HG03175 (cell line): ENCODE measurements at regions not wholly inside any gene's neighbourhood (a gene's known extent, or its start where the extent isn't known, plus 50 kb on each side); places are given as distances from the start of the nearest gene placed in this dataset.

Experiments used
- ATAC-seq: cut with Tn5 transposase; IDR thresholded peaks from one replicate; pipeline ENCODE4 v1.9.1; 2021; ENCODE audit warnings: mild to moderate bottlenecking, moderate library complexity; ENCODE audit not compliant: unreplicated experiment

DNA sequence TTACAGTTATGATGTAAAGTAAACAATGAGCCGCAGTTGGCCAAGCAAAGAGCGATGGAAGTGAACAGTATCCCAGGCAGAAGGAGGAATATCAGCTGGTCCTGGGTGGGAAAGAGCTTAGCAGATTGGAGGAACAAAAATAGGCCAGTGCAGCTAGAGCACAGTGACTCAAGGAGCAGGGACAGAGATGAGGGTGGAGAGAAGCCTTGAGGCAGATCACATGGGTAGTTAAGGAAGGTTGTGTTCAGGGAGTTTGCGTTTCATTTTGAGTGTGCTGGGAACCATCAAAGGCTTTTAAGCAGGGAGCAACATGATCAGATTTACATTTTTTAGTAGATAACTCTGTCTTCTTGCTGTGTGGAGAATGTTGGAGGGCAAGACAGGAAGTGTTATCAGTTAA is 113.6 kb downstream of the OAT start:
- no peak for ATAC-seq

DNA sequence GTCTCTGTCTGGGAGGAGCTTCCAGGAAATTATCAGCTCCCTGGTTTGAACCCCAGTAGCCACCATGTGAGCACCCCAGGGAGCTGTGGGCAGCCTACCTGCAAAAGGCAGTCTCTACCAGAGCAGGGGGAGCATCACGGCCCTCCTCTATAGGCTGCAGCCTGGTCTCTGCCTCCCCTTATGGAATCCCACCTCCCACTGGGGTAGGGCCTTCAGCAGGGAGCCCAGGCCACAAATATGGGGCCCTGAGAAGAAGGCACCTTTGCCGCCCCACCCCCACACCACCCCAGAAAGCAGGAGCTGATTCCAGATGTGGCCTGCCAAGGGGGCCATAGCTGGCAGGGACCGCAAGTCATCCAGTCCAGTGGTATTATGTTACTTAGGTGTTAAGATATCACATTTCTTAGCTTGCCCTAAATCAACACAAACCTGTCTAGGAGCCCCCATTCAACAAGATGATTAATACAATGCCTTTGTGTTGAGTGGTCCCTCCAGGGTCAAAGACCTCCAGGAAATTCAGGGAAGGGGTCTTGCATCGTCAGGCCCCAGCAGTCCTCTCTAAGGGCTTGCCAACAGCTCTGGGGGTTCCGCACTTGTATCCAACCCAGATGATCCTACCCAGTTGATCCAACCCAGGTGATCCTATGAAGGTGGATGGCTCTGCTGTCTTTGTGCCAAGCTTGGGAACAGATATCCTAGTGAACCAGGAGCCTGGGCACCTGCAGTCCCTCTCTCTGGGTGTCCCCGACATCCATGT is 114.9 kb downstream of the OAT start:
- no peak for ATAC-seq

DNA sequence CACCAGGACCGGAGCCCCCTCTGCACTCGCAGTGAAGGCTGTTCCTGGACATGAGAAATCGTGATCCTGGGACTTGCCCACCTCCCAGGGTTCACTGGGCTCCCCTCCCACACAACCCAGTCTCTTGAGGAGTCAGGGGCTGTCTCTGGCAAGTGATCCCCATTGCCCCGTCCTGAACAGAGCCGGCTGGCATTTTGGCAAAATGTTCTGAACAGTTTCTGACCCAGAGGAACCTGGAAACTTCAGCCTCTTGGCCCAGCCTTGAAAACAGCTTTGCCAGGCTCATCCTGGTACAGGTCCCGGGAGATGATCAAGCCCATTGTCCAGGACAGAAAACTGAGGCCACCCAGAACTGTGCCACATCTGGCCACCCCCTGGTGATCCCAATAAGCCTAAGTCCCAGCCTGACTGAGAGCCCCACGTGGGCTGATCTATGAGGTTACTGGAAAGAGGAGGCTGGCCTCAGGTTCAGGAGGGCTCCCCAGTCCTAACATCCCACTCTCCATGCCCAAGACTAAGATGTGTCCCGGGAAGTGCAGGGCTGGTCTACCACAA is 115.7 kb downstream of the OAT start:
- ATAC-seq, result no peak

DNA sequence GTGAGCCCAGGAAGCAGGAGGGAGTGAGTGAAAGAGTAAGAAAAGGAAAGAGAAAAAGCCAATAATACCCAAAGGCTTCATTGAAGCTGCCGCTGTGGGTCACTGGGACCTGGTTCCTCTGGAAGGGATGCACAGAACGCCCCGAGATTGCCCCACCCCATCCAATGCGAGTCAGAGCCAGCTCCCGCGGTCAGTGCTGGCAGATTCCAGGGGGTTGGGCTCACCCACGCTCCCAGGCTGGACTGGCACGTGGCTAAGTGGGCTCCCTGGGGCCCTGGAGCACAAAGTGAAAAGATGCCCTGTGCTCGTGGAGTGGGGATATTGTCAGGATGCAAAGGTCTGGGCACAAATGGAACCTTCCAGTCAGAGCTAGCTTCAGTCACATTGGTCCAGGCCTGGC is 117.0 kb downstream of the OAT start:
- ATAC-seq, result no peak

DNA sequence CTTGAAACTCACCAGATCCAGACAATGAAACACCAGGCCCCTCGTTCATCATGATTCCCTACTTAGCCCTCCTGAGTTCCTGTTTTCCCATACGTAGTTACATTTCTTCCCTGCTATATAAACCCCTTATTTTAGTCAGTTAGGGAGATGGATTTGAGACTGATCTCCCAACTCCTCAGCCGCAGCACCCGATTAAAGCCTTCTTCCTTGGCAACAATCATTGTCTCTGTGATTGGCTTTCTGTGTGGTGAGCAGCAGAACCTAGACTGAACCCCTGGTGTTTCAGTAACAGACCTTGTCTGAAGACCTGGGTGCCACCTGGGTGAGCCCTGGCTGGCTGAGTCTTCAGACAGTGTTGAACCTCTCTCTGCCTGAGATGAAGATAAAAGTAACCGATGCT is 118.0 kb downstream of the OAT start:
- ATAC-seq, result no peak

DNA sequence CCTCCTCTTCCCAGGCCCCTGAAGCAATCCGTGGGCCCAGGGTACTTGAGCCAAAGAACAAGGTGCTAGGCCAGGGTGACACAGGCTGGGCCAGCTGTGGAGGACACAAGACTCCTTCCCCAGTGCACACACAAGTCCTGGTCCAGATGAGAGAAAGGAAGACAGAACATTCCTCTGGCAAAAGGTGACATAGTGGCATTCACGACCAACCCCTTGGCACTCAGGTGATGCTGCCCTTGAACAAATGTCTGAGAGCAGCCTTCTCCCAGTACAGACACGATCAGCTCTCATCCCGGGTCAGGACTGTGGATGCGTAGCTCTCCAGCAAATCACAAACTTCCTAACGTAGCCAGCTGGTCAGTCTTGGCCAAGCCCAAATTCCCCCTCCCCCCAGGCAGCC is 118.5 kb downstream of the OAT start:
- ATAC-seq, result no peak

DNA sequence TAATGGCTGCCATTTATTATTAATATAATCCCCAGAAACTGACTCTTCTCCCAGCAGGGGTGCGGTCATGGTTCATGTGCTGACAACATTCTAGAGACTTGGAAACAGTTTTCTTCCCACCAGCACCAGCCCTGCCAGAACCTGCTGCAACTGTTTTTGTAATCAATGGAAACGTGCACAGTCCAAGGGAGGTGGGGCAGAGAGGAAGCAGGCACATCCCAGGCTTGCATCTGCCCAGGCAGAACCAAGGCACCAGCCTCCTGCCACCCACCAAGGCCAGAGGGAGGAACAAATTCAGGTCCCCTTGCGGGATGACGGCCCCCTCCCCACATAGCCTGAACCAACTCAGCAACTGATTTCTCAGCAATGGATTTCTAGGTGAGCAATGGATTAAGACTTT is 119.0 kb downstream of the OAT start:
- ATAC-seq, result no peak

DNA sequence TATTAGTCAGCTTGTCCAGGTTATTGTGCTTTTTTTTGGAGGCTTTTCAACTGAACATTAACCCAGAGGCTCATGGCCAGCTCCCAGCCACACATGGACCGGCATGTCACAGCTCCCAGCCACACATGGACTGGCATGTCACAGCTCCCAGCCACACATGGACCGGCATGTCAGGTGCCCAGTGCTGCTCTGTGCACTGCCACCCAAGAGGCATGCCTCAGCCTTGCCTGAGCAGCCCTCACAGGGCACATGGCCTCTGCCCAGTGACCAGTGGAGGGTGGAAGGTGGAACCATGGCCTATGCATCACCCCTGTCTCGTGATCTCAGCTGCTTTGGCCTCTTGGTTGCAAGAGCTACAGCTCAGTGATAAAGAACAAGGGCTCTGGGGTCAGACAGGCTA is 119.8 kb downstream of the OAT start:
- no peak for ATAC-seq

DNA sequence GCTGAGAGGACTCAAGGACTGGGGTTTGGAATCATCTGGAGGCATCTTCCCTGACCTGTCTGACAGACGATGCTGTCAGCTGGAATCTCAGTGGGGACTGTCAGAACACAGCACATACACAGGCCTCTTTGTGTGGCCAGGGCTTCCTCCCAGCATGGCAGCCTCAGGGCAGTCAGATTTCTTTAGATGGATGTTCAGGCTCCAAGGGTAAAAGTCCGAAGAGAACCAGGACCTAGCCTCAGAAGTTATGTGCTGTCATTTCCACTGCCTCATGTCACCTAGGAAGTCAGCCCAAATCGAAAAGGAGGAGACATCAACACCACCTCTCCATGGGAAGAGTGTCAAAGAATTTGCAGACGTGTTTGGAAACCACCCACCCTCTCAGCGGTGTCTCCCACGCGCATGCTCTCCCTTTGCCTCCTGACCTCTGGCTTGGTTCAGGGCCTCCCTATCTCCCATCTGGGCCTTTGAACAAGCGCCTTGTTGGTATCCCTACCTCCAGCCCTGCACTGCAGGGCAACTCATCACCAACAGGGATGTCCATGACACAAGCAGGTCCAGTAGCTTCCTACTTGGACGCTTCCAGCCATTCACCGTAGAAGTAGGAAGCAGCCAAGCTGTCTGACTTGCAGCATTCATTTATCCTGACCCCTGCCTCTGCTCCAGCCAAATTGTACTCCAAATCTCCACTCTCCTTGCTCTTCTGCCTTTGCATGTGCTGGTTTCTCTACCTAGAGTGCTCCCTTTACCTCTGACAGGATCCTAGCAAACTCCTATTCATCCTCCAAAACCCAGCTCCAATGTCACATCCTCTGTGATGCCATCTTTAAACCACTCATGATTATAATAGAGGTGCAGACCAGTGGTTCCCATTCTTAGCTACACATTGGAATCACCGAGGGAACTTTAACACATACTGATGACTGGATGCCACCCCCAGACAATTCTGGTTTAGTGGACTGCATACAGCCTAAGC is 121.6 kb downstream of the OAT start:
- no peak for ATAC-seq

DNA sequence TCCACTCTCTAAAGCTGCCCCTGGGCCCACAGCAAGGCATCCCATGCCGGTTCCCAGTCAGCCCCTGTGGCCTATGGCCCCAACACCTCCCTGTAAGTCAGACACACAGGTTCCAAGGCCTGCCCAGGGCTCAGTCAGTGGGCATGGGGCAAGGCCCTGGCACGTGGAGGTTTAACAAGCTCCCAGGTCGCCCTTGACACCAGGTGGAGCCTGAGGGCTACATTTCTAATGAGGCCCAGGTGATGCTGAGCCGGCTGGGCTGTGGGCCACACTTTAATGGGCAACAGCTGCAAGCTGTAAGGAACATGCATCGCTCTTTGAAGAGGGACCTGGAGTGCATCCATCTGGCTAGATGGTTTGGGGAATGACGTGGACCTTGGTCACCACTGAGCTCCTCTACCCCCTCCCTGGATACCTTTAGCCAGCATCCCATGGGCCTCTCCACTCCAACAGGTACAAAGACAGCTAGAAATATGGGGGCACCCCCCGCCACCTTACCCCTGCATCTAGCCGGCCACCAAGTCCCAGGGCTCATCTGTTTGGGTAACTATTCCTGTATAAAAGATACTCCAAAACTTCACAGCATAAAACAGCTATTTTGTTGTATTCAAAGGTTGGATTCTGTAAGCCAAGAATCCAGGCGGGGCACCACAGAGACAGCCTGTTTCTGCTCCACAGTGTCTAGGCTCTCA is 122.5 kb downstream of the OAT start:
- no peak for ATAC-seq

DNA sequence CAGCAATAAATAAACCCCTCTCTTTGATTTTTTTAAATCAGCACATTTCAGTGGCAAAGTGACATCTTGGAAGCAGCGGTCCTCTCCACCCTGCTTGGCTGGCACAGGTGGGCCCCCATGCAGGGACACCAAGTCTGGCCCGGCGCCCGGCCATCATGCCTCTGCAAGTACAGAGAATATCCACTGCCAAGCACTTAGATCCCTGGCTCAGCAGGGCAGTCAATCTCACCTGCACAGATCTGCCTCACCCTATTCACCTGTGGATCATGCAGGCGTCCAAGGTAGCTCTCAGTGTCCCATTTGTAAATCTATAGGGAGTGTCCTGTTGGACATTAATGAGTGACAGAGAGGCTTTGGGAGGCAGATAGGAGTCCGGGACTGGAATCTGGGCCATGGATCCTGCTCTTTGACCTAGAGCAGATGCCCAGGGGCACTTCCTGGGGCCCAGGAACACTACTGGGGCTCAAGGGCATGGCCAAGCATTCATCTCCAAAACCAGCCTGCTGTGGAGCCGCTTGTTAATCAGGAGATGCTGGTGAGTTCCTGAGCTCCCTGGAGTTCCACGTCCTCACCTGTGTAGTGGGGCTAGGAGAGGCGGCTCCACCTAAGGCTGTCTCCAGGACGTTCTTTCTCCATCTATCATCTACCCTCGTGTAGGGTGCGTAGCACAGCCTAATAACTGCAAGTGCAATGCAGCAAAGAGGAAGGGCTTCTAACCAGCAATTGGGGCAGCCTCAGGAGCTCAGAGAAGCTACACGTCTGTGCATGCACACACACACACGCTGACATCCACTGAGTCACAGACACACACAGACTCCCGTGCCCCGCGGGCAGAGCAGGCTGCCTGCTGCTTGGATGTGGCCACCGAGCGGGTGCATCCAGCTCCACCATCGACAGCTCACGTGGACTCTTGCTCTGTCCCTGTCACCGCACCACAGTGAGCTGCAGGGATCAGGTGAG is 123.6 kb downstream of the OAT start:
- no peak for ATAC-seq

DNA sequence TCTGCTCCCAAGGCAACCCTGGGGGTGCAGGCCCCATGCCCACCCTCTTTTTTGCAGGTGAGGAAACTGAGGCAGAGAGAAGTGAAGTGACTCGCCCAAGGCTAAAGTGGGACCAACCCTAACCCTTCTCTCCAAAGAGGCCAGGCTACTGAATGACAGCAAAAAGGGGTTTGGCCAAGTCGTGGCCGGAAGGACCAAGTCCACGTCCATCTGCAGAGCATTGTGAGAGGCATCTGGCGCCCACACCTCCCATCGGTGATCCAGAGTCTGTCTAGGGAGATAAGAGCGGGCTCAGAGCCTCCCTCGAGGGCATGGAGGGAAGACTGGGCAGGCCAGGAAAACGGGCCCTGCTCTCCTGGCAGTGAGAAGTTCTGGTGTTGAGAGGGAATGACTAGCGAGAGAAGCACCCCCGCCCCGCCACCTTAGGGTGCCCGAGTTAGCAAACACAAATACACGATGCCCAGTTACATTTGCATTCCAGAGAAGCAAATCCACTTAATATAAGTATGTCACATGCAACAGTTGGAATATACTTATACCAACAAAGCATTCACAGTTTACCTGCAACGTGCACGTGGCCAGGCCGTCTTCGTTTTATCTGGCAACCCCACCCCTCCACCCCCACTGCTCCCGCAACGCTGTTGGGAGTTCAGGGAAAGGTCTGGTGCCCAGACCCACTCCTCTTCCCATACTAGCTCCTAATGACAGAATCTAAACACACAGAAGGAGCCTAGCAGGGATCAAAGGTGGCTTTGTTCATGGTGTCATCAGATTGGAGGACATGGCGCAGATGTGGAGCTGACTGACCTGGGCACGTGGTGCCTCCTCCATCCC is 124.9 kb downstream of the OAT start:
- ATAC-seq, result no peak

DNA sequence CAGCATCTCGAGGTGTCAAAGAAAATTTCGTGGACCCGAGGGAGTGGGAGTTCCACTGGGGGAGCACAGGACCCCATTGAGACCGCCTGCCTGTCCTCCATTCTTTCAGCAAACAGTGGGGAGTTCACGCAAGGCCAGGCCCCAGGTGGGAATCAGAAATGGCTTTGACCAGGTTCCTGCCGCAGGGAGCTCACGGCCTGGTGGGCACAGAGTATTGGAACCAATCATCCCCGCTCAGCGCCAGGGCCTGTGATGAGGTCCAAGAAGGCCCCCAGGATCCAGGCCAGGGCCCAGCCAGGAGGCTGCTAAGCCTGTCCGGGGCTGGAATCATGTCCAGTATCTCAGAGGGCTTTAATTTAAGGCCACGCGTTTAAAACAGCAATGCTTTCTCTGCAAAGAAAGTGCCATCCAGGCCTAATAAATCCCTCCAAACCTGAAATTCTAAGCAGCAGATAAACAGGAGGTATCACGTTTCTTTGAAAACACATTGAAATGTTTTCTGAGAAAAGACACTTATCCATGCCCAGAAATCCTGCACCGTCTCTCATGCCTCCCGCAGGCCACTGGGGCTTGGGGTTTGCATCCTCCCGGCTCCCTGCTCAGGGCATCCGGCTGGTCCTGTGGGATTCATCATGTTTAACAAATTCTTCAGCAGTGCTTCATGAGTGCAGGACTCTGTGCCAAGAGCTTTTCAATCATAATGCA is 125.7 kb downstream of the OAT start:
- no peak for ATAC-seq

DNA sequence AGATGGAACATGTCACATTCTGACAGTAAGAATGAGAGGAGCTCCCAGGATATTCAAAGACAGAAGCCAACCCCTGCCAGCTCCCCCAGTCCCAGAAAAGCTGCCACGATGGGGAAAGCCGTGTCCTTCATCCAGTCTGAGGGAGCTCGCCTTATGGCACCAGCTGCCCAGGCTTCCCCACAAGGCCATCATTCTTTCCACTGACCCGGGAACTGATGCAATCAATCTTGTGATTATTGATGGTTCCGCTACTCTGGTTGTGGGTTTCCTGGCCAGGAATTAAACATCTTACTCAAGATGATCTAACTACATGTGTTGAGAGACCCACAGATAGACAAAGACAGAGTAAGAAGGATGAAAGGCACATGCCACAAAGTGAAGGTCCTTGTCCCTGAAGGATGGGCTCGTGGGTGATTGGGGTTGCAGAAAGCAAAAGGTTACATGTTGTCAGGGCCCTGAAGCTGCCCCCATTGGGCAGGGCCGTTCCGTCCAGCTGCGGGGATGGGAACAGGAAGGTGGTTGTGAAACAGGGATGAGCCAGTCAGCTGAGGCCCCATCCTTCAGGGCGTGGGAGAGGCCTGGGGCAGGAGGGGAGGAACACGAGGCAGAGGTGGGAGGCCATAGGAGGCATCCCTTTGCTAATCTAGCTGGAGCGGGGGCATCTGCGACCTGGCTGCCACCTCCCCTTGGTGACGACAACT is 127.6 kb downstream of the OAT start:
- no peak for ATAC-seq

DNA sequence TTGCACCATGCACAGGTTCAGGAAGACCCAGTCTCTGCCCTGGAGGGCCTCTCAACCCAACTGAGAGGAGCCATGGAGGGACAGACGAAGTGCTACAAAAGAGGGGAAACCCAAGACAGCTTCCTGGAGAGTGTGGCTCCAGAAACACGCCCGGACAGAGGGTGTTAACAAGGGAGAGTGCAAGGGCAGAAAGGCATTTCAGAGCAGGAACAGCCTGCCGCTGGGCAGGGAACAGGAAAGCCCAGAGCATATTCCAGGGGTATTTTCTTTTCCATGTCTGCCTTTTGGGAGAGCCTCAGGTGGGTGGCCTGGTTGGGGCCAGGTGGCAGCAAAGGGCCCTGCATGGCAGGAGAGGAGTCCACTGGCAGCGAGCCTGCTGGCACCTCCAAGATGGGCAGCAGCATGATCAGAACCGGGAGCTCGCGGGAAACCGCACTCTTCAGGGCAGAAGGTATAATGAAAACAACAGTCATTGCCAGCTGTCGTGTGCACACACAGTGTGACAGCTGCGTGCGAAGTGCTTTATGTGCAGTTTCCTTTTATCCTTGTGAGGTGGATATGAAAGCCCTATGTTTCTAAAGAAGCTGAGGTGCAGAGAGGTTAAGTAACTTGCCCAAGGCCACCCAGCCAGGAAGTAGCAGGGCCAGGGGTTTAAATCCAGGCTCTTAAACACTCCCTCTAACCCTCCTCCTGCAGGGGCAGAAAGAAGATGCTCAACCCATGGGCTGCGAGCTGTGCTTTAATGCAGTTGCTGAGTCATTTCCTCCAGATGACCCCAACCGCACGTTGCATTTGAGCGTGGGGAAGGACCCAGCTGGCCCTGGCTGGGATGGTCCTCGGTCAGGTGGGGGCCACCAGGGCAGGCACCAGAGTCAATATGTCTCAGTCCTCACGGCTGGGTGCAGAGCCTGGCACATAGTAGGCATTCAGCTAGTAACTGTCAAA is 128.6 kb downstream of the OAT start:
- peak; percentile 62 for ATAC-seq

DNA sequence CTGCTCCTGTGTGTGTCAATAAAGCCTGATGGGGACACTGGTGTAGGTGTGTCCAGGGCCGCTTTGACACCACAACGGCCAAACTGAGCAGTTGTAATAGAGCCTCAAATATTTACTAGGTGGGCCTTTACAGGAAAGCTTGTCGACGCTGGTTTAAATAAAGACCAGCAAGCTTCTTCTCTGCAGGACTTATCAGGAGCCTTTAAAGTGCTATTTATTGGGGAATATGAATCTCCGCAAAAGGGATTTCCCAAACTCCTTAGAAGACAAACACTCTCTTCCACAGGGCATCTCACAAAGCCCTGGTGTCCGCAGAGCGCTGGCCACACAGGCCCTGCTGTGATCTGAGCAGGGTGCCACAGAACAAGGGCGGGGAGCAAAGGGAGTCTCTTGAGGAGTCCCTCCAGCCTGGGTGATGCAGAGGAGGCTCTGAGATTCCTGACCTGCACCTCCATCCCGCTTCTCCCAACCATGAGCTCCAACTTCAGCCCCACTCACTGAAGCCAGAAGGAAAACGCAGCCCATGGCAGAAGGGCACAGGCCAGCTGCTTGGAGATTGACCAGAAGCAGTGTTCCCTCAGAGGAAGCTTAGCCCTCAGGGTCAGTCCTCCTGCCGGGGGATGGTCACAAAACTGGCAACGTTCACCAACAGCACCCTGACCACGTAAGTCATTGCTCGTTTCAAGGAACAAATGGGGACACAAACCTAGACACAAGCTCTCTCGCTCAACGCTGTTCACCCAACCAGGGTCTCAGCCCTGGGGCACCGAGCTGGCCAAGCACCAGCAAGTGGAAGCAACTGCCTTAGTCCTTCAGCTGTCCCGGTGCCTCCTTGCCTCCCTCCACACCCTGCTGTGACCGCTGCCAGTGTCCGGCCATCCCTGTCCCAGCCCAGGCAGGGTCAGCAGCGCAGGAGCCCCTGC is 129.5 kb downstream of the OAT start:
- no peak for ATAC-seq
